Osteocyte (in vitro differentiated cells): ENCODE measurements at regions not wholly inside any gene's neighbourhood (a gene's known extent, or its start where the extent isn't known, plus 50 kb on each side); places are given as distances from the start of the nearest gene placed in this dataset.
A peak's percentile ranks its signal among the peaks of the same experiment; 100 is the strongest.
"Not testable (repeated sequence)": the region's sequence is repeated elsewhere in the genome, so short reads cannot be mapped to it uniquely, and the experiment has no call there.

Experiments
- DNase-seq: peaks from one replicate; pipeline ENCODE4 v3.0.0; 2021; ENCODE audit warnings: mixed read lengths; ENCODE audit not compliant: unreplicated experiment; ENCODE audit errors: extremely low spot score
- H3K27ac Mint-ChIP-seq: one replicate; pipeline ENCODE4 v1.8.0; 2021; ENCODE audit warnings: mild to moderate bottlenecking, mixed read lengths; ENCODE audit not compliant: unreplicated experiment
- H3K27me3 Mint-ChIP-seq: one replicate; pipeline ENCODE4 v1.8.0; 2021; ENCODE audit warnings: mixed read lengths; ENCODE audit not compliant: unreplicated experiment
- H3K36me3 Mint-ChIP-seq: one replicate; pipeline ENCODE4 v1.8.0; 2021; ENCODE audit warnings: mixed read lengths; ENCODE audit not compliant: unreplicated experiment
- H3K4me1 Mint-ChIP-seq: one replicate; pipeline ENCODE4 v1.8.0; 2021; ENCODE audit warnings: mixed read lengths; ENCODE audit not compliant: unreplicated experiment
- H3K4me3 Mint-ChIP-seq: one replicate; pipeline ENCODE4 v1.8.0; 2021; ENCODE audit warnings: mild to moderate bottlenecking, moderate library complexity, mixed read lengths; ENCODE audit not compliant: unreplicated experiment
- H3K9me3 Mint-ChIP-seq: one replicate; pipeline ENCODE4 v1.8.0; 2021; ENCODE audit warnings: mixed read lengths; ENCODE audit not compliant: unreplicated experiment
- CTCF ChIP-seq: fragments of 200-600 bp; sonication (generic); IDR thresholded peaks from 2 replicates; pipeline ENCODE4 v1.5.0; 2021; ENCODE audit warnings: antibody characterized with exemption, mild to moderate bottlenecking, moderate library complexity

GRCh38 chr18:57947117-57947516, 96.9 kb upstream of the NEDD4L start:
- TF ChIP-seq CTCF: no peak
- Mint-ChIP-seq H3K9me3 (no peaks in the 10 kb centered on the region), H3K27me3 (peaks cover 43% of the 10 kb centered on the region), H3K36me3 (peaks cover 3% of the 10 kb centered on the region), H3K4me1 (peaks cover 10% of the 10 kb centered on the region), H3K27ac (no peak overlapping the region), H3K4me3 (no peak overlapping the region)
- DNase-seq: peak; percentile 57

- TF ChIP-seq CTCF: no peak
- H3K4me1 Mint-ChIP-seq: peaks cover 10% of the 10 kb centered on the region
- H3K9me3 Mint-ChIP-seq: no peaks in the 10 kb centered on the region
- no peak overlapping the region for H3K4me3 Mint-ChIP-seq
- DNase-seq: no peak
- no peak overlapping the region for H3K27ac Mint-ChIP-seq
- peaks cover 3% of the 10 kb centered on the region for H3K36me3 Mint-ChIP-seq
- peaks cover 44% of the 10 kb centered on the region for H3K27me3 Mint-ChIP-seq
Measured at GRCh38 chr18:57943723-57944122, 100.3 kb upstream of the NEDD4L start.

- peaks cover 50% of the 10 kb centered on the region for H3K27me3 Mint-ChIP-seq
- no peak for TF ChIP-seq CTCF
- no peak for DNase-seq
- H3K4me3 Mint-ChIP-seq: no peak overlapping the region
- H3K9me3 Mint-ChIP-seq: no peaks in the 10 kb centered on the region
- peaks cover 10% of the 10 kb centered on the region for H3K4me1 Mint-ChIP-seq
- no peak overlapping the region for H3K27ac Mint-ChIP-seq
- H3K36me3 Mint-ChIP-seq: peaks cover 3% of the 10 kb centered on the region
Measured at GRCh38 chr18:57942493-57942892, 101.5 kb upstream of the NEDD4L start.

- Mint-ChIP-seq H3K4me3 (no peak overlapping the region), H3K36me3 (peaks cover 3% of the 10 kb centered on the region), H3K9me3 (no peaks in the 10 kb centered on the region), H3K27me3 (peaks cover 55% of the 10 kb centered on the region), H3K27ac (no peak overlapping the region), H3K4me1 (peaks cover 10% of the 10 kb centered on the region)
- DNase-seq: peak; percentile 63
- no peak for TF ChIP-seq CTCF
Measured at GRCh38 chr18:57941841-57942489, 102.1 kb upstream of the NEDD4L start.

GRCh38 chr18:57940166-57940660, 103.8 kb upstream of the NEDD4L start:
- Mint-ChIP-seq H3K27me3 (peaks cover 53% of the 10 kb centered on the region), H3K4me3 (no peak overlapping the region), H3K4me1 (peaks cover 7% of the 10 kb centered on the region), H3K36me3 (no peaks in the 10 kb centered on the region), H3K9me3 (no peaks in the 10 kb centered on the region), H3K27ac (no peak overlapping the region)
- peak; percentile 63 for DNase-seq
- no peak for TF ChIP-seq CTCF

GRCh38 chr18:57934375-57934774, 109.7 kb upstream of the NEDD4L start:
- not testable (repeated sequence) for H3K9me3 Mint-ChIP-seq, H3K36me3 Mint-ChIP-seq, H3K4me1 Mint-ChIP-seq, DNase-seq, H3K4me3 Mint-ChIP-seq, H3K27ac Mint-ChIP-seq
- peaks cover 29% of the 10 kb centered on the region for H3K27me3 Mint-ChIP-seq
